Dedifferentiated amniotic fluid mesenchymal stem cell (primary cell): ENCODE measurements at regions not wholly inside any gene's neighbourhood (a gene's known extent, or its start where the extent isn't known, plus 50 kb on each side); places are given as distances from the start of the nearest gene placed in this dataset.
A peak's percentile ranks its signal among the peaks of the same experiment; 100 is the strongest.
"Not testable (repeated sequence)": the region's sequence is repeated elsewhere in the genome, so short reads cannot be mapped to it uniquely, and the experiment has no call there.

Experiments
- DNase-seq: peaks from one replicate; pipeline ENCODE4 v3.0.0-alpha.2; 2016; ENCODE audit errors: extremely low spot score

- DNase-seq: no peak
These were observed 239.8 kb upstream of the ZEB2 start for GRCh38 chr2:144759746-144760145.

- not testable (repeated sequence) for DNase-seq
These were observed 238.3 kb upstream of the ZEB2 start for GRCh38 chr2:144758196-144758595.

- no peak for DNase-seq
These were observed 233.5 kb upstream of the ZEB2 start for GRCh38 chr2:144753416-144753815.

- DNase-seq: no peak
These were observed 231.4 kb upstream of the ZEB2 start for GRCh38 chr2:144751142-144751905.

GRCh38 chr2:144749188-144749587 is 229.3 kb upstream of the ZEB2 start:
- no peak for DNase-seq

- no peak for DNase-seq
These were observed 228.5 kb upstream of the ZEB2 start for GRCh38 chr2:144748443-144748842.

GRCh38 chr2:144747571-144747970 is 227.7 kb upstream of the ZEB2 start:
- no peak for DNase-seq

GRCh38 chr2:144745424-144745823 is 225.5 kb upstream of the ZEB2 start:
- no peak for DNase-seq

GRCh38 chr2:144738749-144739148 is 218.8 kb upstream of the ZEB2 start:
- DNase-seq: no peak

GRCh38 chr2:144730711-144731110 is 210.8 kb upstream of the ZEB2 start:
- no peak for DNase-seq

- not testable (repeated sequence) for DNase-seq
These were observed 204.5 kb upstream of the ZEB2 start for GRCh38 chr2:144724460-144724859.

- DNase-seq: no peak
These were observed 198.5 kb upstream of the ZEB2 start for GRCh38 chr2:144718376-144718775.

GRCh38 chr2:144715992-144716391 is 196.1 kb upstream of the ZEB2 start:
- no peak for DNase-seq

GRCh38 chr2:144713410-144713809 is 193.5 kb upstream of the ZEB2 start:
- no peak for DNase-seq

GRCh38 chr2:144712550-144712940 is 192.6 kb upstream of the ZEB2 start:
- DNase-seq: peak; percentile 67

- no peak for DNase-seq
These were observed 192.0 kb upstream of the ZEB2 start for GRCh38 chr2:144711630-144712549.

- no peak for DNase-seq
These were observed 191.2 kb upstream of the ZEB2 start for GRCh38 chr2:144711084-144711483.

- DNase-seq: no peak
These were observed 188.7 kb upstream of the ZEB2 start for GRCh38 chr2:144708626-144709025.

- no peak for DNase-seq
These were observed 187.9 kb upstream of the ZEB2 start for GRCh38 chr2:144707736-144708326.

GRCh38 chr2:144706647-144707046 is 186.7 kb upstream of the ZEB2 start:
- no peak for DNase-seq

GRCh38 chr2:144705328-144706245 is 185.7 kb upstream of the ZEB2 start:
- DNase-seq: peak; percentile 84
